Activated CD4-positive, alpha-beta T cell treated with anti-CD3 and anti-CD28 coated beads for 36 hours (primary cell): ENCODE measurements at regions not wholly inside any gene's neighbourhood (a gene's known extent, or its start where the extent isn't known, plus 50 kb on each side); places are given as distances from the start of the nearest gene placed in this dataset.

ENCODE experiments used
- ATAC-seq: fragments of 200-7000 bp; cut with Tn5 transposase; one replicate; pipeline ENCODE4 v1.10.0; 2021; ENCODE audit warnings: mild to moderate bottlenecking, moderate library complexity
- CTCF ChIA-PET: fragments of 350-600 bp; sonication (Branson Sonifier 250); formaldehyde crosslinking; loops from one replicate; lab custom pipeline; 2021; ENCODE audit warnings: antibody characterized with exemption; lab: Charles Lee
- POLR2A ChIA-PET: fragments of 350-600 bp; sonication (Branson Sonifier 250); formaldehyde crosslinking; loops from one replicate; lab custom pipeline; 2021; ENCODE audit warnings: antibody characterized with exemption, inconsistent platforms; lab: Charles Lee
- DNase-seq: peaks from one replicate; pipeline ENCODE4 v3.0.0-alpha.2; 2020
- H3K27ac Mint-ChIP-seq: one replicate; pipeline ENCODE4 v1.8.0; 2021; ENCODE audit warnings: mixed read lengths
- H3K27me3 Mint-ChIP-seq: one replicate; pipeline ENCODE4 v1.8.0; 2021; ENCODE audit warnings: mixed read lengths
- H3K36me3 Mint-ChIP-seq: one replicate; pipeline ENCODE4 v1.8.0; 2021; ENCODE audit warnings: low read depth, mixed read lengths
- H3K4me1 Mint-ChIP-seq: one replicate; pipeline ENCODE4 v1.8.0; 2021; ENCODE audit warnings: mixed read lengths
- H3K4me3 Mint-ChIP-seq: one replicate; pipeline ENCODE4 v1.8.0; 2021; ENCODE audit warnings: mild to moderate bottlenecking, moderate library complexity, mixed read lengths
- H3K9me3 Mint-ChIP-seq: one replicate; pipeline ENCODE4 v1.8.0; 2021; ENCODE audit warnings: low read depth, mixed read lengths
- intact Hi-C, 2 experiments: fragments of 100-400 bp; cut with DNase I in 1 of 2; cut with micrococcal nuclease in 1 of 2; formaldehyde crosslinking; loops; one replicate each; pipeline versions ENCODE4 v1.14.2 to v1.15.1; 2022 to 2024; cut with DNase I, micrococcal nuclease

- Mint-ChIP-seq H3K4me3 (no peak overlapping the region), H3K27me3 (peaks cover 9% of the 10 kb centered on the region), H3K27ac (no peak overlapping the region), H3K9me3 (no peaks in the 10 kb centered on the region), H3K36me3 (no peaks in the 10 kb centered on the region), H3K4me1 (no peaks in the 10 kb centered on the region)
- DNase-seq (no peak), ATAC-seq (no peak)
- intact Hi-C loops, result no loop called here
- POLR2A ChIA-PET, result no interaction called here
- CTCF ChIA-PET, result no interaction called here
Observed at GRCh38 chr12:105765053-105766014, 373.4 kb downstream of the NUAK1 start.

GRCh38 chr12:105766029-105766428 lies 372.7 kb downstream of the NUAK1 start:
- CTCF ChIA-PET, result no interaction called here
- ATAC-seq (no peak), DNase-seq (no peak)
- Mint-ChIP-seq H3K4me1 (no peaks in the 10 kb centered on the region), H3K27me3 (peaks cover 11% of the 10 kb centered on the region), H3K9me3 (no peaks in the 10 kb centered on the region), H3K36me3 (no peaks in the 10 kb centered on the region), H3K4me3 (no peak overlapping the region), H3K27ac (no peak overlapping the region)
- intact Hi-C loops, result no loop called here
- POLR2A ChIA-PET, result no interaction called here

- intact Hi-C loops, result no loop called here
- Mint-ChIP-seq H3K27ac (no peak overlapping the region), H3K4me1 (no peaks in the 10 kb centered on the region), H3K36me3 (no peaks in the 10 kb centered on the region), H3K9me3 (no peaks in the 10 kb centered on the region), H3K4me3 (no peak overlapping the region), H3K27me3 (peaks cover 7% of the 10 kb centered on the region)
- CTCF ChIA-PET, result no interaction called here
- ATAC-seq (no peak), DNase-seq (no peak)
- POLR2A ChIA-PET, result no interaction called here
Observed at GRCh38 chr12:105769486-105769885, 369.3 kb downstream of the NUAK1 start.

GRCh38 chr12:105773471-105773870 lies 365.3 kb downstream of the NUAK1 start:
- H3K27me3 Mint-ChIP-seq, result peaks cover 4% of the 10 kb centered on the region
- ChIA-PET POLR2A (no interaction called here), CTCF (no interaction called here)
- H3K4me1 Mint-ChIP-seq, result no peaks in the 10 kb centered on the region
- H3K9me3 Mint-ChIP-seq, result no peaks in the 10 kb centered on the region
- DNase-seq (no peak), ATAC-seq (no peak)
- intact Hi-C loops, result no loop called here
- no peaks in the 10 kb centered on the region for H3K36me3 Mint-ChIP-seq
- no peak overlapping the region for H3K4me3 Mint-ChIP-seq
- no peak overlapping the region for H3K27ac Mint-ChIP-seq

GRCh38 chr12:105774037-105774436 lies 364.7 kb downstream of the NUAK1 start:
- peaks cover 4% of the 10 kb centered on the region for H3K27me3 Mint-ChIP-seq
- H3K9me3 Mint-ChIP-seq, result no peaks in the 10 kb centered on the region
- intact Hi-C loops, result no loop called here
- POLR2A ChIA-PET, result no interaction called here
- no peak for DNase-seq
- H3K27ac Mint-ChIP-seq, result no peak overlapping the region
- H3K36me3 Mint-ChIP-seq, result no peaks in the 10 kb centered on the region
- CTCF ChIA-PET, result no interaction called here
- ATAC-seq, result no peak
- no peak overlapping the region for H3K4me3 Mint-ChIP-seq
- H3K4me1 Mint-ChIP-seq, result no peaks in the 10 kb centered on the region

GRCh38 chr12:105775343-105775742 lies 363.4 kb downstream of the NUAK1 start:
- H3K4me1 Mint-ChIP-seq, result no peaks in the 10 kb centered on the region
- intact Hi-C loops, result no loop called here
- no peaks in the 10 kb centered on the region for H3K9me3 Mint-ChIP-seq
- ATAC-seq (no peak), DNase-seq (no peak)
- H3K36me3 Mint-ChIP-seq, result no peaks in the 10 kb centered on the region
- ChIA-PET POLR2A (no interaction called here), CTCF (no interaction called here)
- H3K27ac Mint-ChIP-seq, result no peak overlapping the region
- H3K27me3 Mint-ChIP-seq, result peaks cover 4% of the 10 kb centered on the region
- H3K4me3 Mint-ChIP-seq, result no peak overlapping the region

- CTCF ChIA-PET, result interaction anchor here (0.6 kb wide), 1 partner anchor 78 kb away, joined by 3 read pairs; no protein-coding TSS in a partner anchor
- intact Hi-C loops, result no loop called here
Observed at GRCh38 chr12:105783983-105784947, 354.5 kb downstream of the NUAK1 start.

GRCh38 chr12:105793421-105793820 lies 345.3 kb downstream of the NUAK1 start:
- Mint-ChIP-seq H3K4me3 (no peak overlapping the region), H3K27me3 (peaks cover 2% of the 10 kb centered on the region), H3K36me3 (no peaks in the 10 kb centered on the region), H3K27ac (no peak overlapping the region), H3K9me3 (peaks cover 4% of the 10 kb centered on the region), H3K4me1 (no peaks in the 10 kb centered on the region)
- ATAC-seq (no peak), DNase-seq (no peak)
- POLR2A ChIA-PET, result no interaction called here
- intact Hi-C loops, result no loop called here
- CTCF ChIA-PET, result no interaction called here

More at GRCh38 chr12:105783983-105784947, 354.5 kb downstream of the NUAK1 start:
- peaks cover 2% of the 10 kb centered on the region for H3K27me3 Mint-ChIP-seq
- H3K9me3 Mint-ChIP-seq, result no peaks in the 10 kb centered on the region
- H3K4me3 Mint-ChIP-seq, result no peak overlapping the region
- DNase-seq (peak; percentile 5), ATAC-seq (peak; percentile 23)
- no peak overlapping the region for H3K27ac Mint-ChIP-seq
- POLR2A ChIA-PET, result no interaction called here
- peaks cover 11% of the 10 kb centered on the region for H3K4me1 Mint-ChIP-seq
- H3K36me3 Mint-ChIP-seq, result no peaks in the 10 kb centered on the region

GRCh38 chr12:105798256-105798845 lies 340.4 kb downstream of the NUAK1 start:
- no peak for ATAC-seq
- POLR2A ChIA-PET, result no interaction called here
- H3K27ac Mint-ChIP-seq, result no peak overlapping the region

GRCh38 chr12:105799103-105799502 lies 339.7 kb downstream of the NUAK1 start:
- Mint-ChIP-seq H3K27ac (no peak overlapping the region), H3K36me3 (no peaks in the 10 kb centered on the region), H3K27me3 (no peaks in the 10 kb centered on the region), H3K4me1 (no peaks in the 10 kb centered on the region), H3K4me3 (no peak overlapping the region), H3K9me3 (no peaks in the 10 kb centered on the region)
- no peak for DNase-seq
- ATAC-seq, result no peak
- POLR2A ChIA-PET, result no interaction called here
- CTCF ChIA-PET, result no interaction called here
- intact Hi-C loops, result no loop called here

More at GRCh38 chr12:105798256-105798845, 340.4 kb downstream of the NUAK1 start:
- Mint-ChIP-seq H3K36me3 (no peaks in the 10 kb centered on the region), H3K27me3 (no peaks in the 10 kb centered on the region), H3K4me3 (no peak overlapping the region), H3K4me1 (no peaks in the 10 kb centered on the region), H3K9me3 (no peaks in the 10 kb centered on the region)
- CTCF ChIA-PET, result no interaction called here
- intact Hi-C loops, result no loop called here
- DNase-seq, result no peak

- H3K27me3 Mint-ChIP-seq, result no peaks in the 10 kb centered on the region
- H3K4me1 Mint-ChIP-seq, result no peaks in the 10 kb centered on the region
- ATAC-seq (no peak), DNase-seq (no peak)
- CTCF ChIA-PET, result no interaction called here
- POLR2A ChIA-PET, result no interaction called here
- H3K9me3 Mint-ChIP-seq, result no peaks in the 10 kb centered on the region
- intact Hi-C loops, result no loop called here
- H3K36me3 Mint-ChIP-seq, result no peaks in the 10 kb centered on the region
- no peak overlapping the region for H3K27ac Mint-ChIP-seq
- no peak overlapping the region for H3K4me3 Mint-ChIP-seq
Observed at GRCh38 chr12:105801351-105801750, 337.4 kb downstream of the NUAK1 start.
